NB4 (cell line): ENCODE measurements at regions not wholly inside any gene's neighbourhood (a gene's known extent, or its start where the extent isn't known, plus 50 kb on each side); places are given as distances from the start of the nearest gene placed in this dataset.

Source experiments
- CTCF ChIP-seq: IDR thresholded peaks from one replicate; pipeline ENCODE4 v1.5.1; 2012; ENCODE audit warnings: low read depth, low read length
- POLR2A ChIP-seq: IDR thresholded peaks from 2 replicates; pipeline ENCODE4 v1.6.1; 2011; ENCODE audit warnings: mild to moderate bottlenecking; ENCODE audit not compliant: insufficient read length; ENCODE audit errors: extremely low read depth

- TF ChIP-seq CTCF (no peak), POLR2A (no peak)
Observed at GRCh38 chr3:168802766-168803165, 707.0 kb upstream of the GOLIM4 start.
